Stomach (tissue), 8 donors: ENCODE measurements at regions not wholly inside any gene's neighbourhood (a gene's known extent, or its start where the extent isn't known, plus 50 kb on each side); places are given as distances from the start of the nearest gene placed in this dataset.
A peak's percentile ranks its signal among the peaks of the same experiment; 100 is the strongest.

Experiments
- DNase-seq, 2 donors: peaks; one replicate each; pipeline versions ENCODE4 v3.0.0 to v3.0.0-alpha.2; 2013 to 2019
- H3K27ac ChIP-seq, 5 donors: fragments of 200-600 bp in 4 of 5; sonication (generic) in 4 of 5; one replicate each; pipeline ENCODE4 v1.5.1; 2013 to 2019; ENCODE audit warnings: mild to moderate bottlenecking in 1 of 5, moderate library complexity in 1 of 5
- H3K27me3 ChIP-seq, 3 donors: fragments of 200-600 bp; sonication (generic); one replicate each; pipeline ENCODE4 v1.5.1; 2017 to 2019; ENCODE audit warnings: mixed run types in 1 of 3
- H3K36me3 ChIP-seq, 4 donors: fragments of 200-600 bp; sonication (generic); 1 replicate in 3 of 4; 2 replicates in 1 of 4; pipeline ENCODE4 v1.5.1; 2016 to 2019
- H3K4me1 ChIP-seq, 4 donors: fragments of 200-600 bp; sonication (generic); one replicate each; pipeline ENCODE4 v1.5.1; 2016 to 2019
- H3K4me3 ChIP-seq, 4 donors: fragments of 200-600 bp; sonication (generic) in 3 of 4; one replicate each; pipeline ENCODE4 v1.5.1; 2016 to 2019; ENCODE audit warnings: mild to moderate bottlenecking in 1 of 4
- H3K9me3 ChIP-seq, 4 donors: fragments of 200-600 bp; sonication (generic); one replicate each; pipeline ENCODE4 v1.5.1; 2016 to 2019
- CTCF ChIP-seq, 7 experiments: fragments of 450-650 bp in 4 of 7; fragments of 200-600 bp in 3 of 7; sonication (generic) in 3 of 7; IDR thresholded peaks; one replicate each; pipeline ENCODE4 v1.5.1; 2016 to 2019; ENCODE audit warnings: antibody characterized with exemption in 7 of 7, control low read depth in 2 of 7, mild to moderate bottlenecking in 1 of 7
- EP300 ChIP-seq: sonication (generic); formaldehyde crosslinking; IDR thresholded peaks from one replicate; pipeline ENCODE4 v1.6.1; 2017; ENCODE audit warnings: antibody characterized with exemption
- POLR2A ChIP-seq, 4 donors: fragments of 450-650 bp; IDR thresholded peaks; one replicate each; pipeline ENCODE4 v1.6.1; 2016; ENCODE audit warnings: antibody characterized with exemption in 4 of 4, control low read depth in 2 of 4, mild to moderate bottlenecking in 1 of 4, moderate library complexity in 1 of 4
- POLR2AphosphoS5 ChIP-seq, 3 donors: sonication (generic); formaldehyde crosslinking; IDR thresholded peaks; one replicate each; pipeline ENCODE4 v1.6.1; 2016; ENCODE audit warnings: antibody characterized with exemption in 3 of 3
- WGBS, 5 donors: extraction: QIAGEN DNeasy Blood & Tissue Kit in 3 of 5; methylation state at CpG; one replicate each; pipeline versions ENCODE4 v1.1.5 to v1.1.7; 2013 to 2018; 5-methylcytosine and 5-hydroxymethylcytosine counted together
- intact Hi-C: fragments of 100-400 bp; cut with DNase I; formaldehyde crosslinking; loops from one replicate; pipeline ENCODE4 v1.15.1; 2023; ENCODE audit warnings: low total_unique reads
- donor health status: healthy with polysubstance abuse.
- donor health status: Bipolar disorder and iron deficiency.
- donor health status: healthy.

- Histone ChIP-seq H3K27me3 (peaks cover 0 to 15% (median 0%) of the 10 kb centered on the region in 3 donors), H3K9me3 (no peaks in the 10 kb centered on the region), H3K4me3 (no peak overlapping the region), H3K36me3 (no peaks in the 10 kb centered on the region), H3K27ac (no peak overlapping the region), H3K4me1 (no peaks in the 10 kb centered on the region)
- peak in 1 of 2 donors; percentile 34 for DNase-seq
- intact Hi-C loops = no loop called here
- WGBS, 5 donors = 61 to 83% (median 71%) methylated on average over 2 of the region's 2 CpGs
- TF ChIP-seq POLR2AphosphoS5 (IDR thresholded peaks at IDR 0.05) (no peak), EP300 (no peak), CTCF (IDR thresholded peaks at IDR 0.05) (no peak), POLR2A (IDR thresholded peaks at IDR 0.05) (no peak)
These were observed 178.6 kb upstream of the PDE3A start for GRCh38 chr12:20189767-20190166.

GRCh38 chr12:20194171-20194570, 174.2 kb upstream of the PDE3A start:
- intact Hi-C loops = no loop called here
- Histone ChIP-seq H3K4me1 (no peaks in the 10 kb centered on the region), H3K9me3 (no peaks in the 10 kb centered on the region), H3K36me3 (no peaks in the 10 kb centered on the region), H3K27me3 (peaks cover 0 to 4% (median 0%) of the 10 kb centered on the region in 3 donors), H3K4me3 (no peak overlapping the region), H3K27ac (no peak overlapping the region)
- no peak for TF ChIP-seq POLR2AphosphoS5 (IDR thresholded peaks at IDR 0.05)
- no peak for TF ChIP-seq EP300
- TF ChIP-seq CTCF (IDR thresholded peaks at IDR 0.05) = no peak
- TF ChIP-seq POLR2A (IDR thresholded peaks at IDR 0.05) = no peak
- WGBS, 5 donors = 42 to 65% (median 50%) methylated on average over 4 of the region's 4 CpGs
- DNase-seq = no peak

- no peaks in the 10 kb centered on the region for H3K36me3 ChIP-seq
- 82 to 91% (median 89%) methylated on average over 4 of the region's 4 CpGs for WGBS, 5 donors
- intact Hi-C loops = no loop called here
- no peaks in the 10 kb centered on the region for H3K9me3 ChIP-seq
- H3K27me3 ChIP-seq = peaks cover 0 to 4% (median 0%) of the 10 kb centered on the region in 3 donors
- DNase-seq = no peak
- no peak overlapping the region for H3K27ac ChIP-seq
- H3K4me1 ChIP-seq = no peaks in the 10 kb centered on the region
- no peak overlapping the region for H3K4me3 ChIP-seq
- TF ChIP-seq EP300 (no peak), CTCF (IDR thresholded peaks at IDR 0.05) (no peak), POLR2A (IDR thresholded peaks at IDR 0.05) (no peak), POLR2AphosphoS5 (IDR thresholded peaks at IDR 0.05) (no peak)
These were observed 171.6 kb upstream of the PDE3A start for GRCh38 chr12:20196767-20197166.

GRCh38 chr12:20197411-20197810, 170.9 kb upstream of the PDE3A start:
- H3K27me3 ChIP-seq = peaks cover 0 to 4% (median 0%) of the 10 kb centered on the region in 3 donors
- DNase-seq = no peak
- intact Hi-C loops = no loop called here
- H3K27ac ChIP-seq = no peak overlapping the region
- no peaks in the 10 kb centered on the region for H3K36me3 ChIP-seq
- no peaks in the 10 kb centered on the region for H3K4me1 ChIP-seq
- H3K4me3 ChIP-seq = no peak overlapping the region
- no peak for TF ChIP-seq CTCF (IDR thresholded peaks at IDR 0.05)
- TF ChIP-seq POLR2AphosphoS5 (IDR thresholded peaks at IDR 0.05) = no peak
- TF ChIP-seq POLR2A (IDR thresholded peaks at IDR 0.05) = no peak
- TF ChIP-seq EP300 = no peak
- H3K9me3 ChIP-seq = no peaks in the 10 kb centered on the region
